A673 (cell line): ENCODE measurements at regions not wholly inside any gene's neighbourhood (a gene's known extent, or its start where the extent isn't known, plus 50 kb on each side); places are given as distances from the start of the nearest gene placed in this dataset.

Source experiments
- EZH2 ChIP-seq: fragments of 200-600 bp; sonication (generic); IDR thresholded peaks from 2 replicates; pipeline ENCODE4 v1.6.1; 2017; ENCODE audit warnings: borderline replicate concordance, low read depth, mild to moderate bottlenecking, mixed read lengths, antibody characterized with exemption, low read length; ENCODE audit not compliant: poor library complexity, severe bottlenecking
- TF ChIP-seq, protein P1 (sequence below): fragments of 300-800, 200-600 bp; sonication (generic); conservative IDR thresholded peaks from 2 replicates; pipeline ENCODE4 v1.5.1; 2017; ENCODE audit warnings: low read depth, mild to moderate bottlenecking, antibody characterized with exemption, low read length, moderate library complexity, mixed read lengths

DNA sequence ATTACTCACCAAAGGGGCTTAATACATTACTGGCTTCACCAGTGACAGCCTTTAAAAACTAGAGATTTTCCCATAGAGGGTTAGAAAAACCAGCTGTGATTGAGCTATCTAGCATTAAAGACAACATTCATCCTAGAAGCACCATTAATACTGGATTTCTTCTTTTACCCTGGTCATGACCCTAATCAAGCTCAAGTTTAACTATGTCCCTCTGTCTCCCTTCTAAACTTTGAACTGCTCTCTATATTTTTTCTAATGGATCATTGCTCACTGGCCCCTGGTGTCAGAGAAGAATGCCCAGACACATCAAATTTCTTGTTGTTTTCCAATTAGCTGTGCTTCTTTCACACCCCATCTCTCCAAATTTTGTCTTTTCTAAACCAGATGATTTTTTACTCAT is 1101.3 kb downstream of the XPNPEP1 start:
- TF ChIP-seq, protein P1, sequence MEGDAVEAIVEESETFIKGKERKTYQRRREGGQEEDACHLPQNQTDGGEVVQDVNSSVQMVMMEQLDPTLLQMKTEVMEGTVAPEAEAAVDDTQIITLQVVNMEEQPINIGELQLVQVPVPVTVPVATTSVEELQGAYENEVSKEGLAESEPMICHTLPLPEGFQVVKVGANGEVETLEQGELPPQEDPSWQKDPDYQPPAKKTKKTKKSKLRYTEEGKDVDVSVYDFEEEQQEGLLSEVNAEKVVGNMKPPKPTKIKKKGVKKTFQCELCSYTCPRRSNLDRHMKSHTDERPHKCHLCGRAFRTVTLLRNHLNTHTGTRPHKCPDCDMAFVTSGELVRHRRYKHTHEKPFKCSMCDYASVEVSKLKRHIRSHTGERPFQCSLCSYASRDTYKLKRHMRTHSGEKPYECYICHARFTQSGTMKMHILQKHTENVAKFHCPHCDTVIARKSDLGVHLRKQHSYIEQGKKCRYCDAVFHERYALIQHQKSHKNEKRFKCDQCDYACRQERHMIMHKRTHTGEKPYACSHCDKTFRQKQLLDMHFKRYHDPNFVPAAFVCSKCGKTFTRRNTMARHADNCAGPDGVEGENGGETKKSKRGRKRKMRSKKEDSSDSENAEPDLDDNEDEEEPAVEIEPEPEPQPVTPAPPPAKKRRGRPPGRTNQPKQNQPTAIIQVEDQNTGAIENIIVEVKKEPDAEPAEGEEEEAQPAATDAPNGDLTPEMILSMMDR = no peak
- no peak for TF ChIP-seq EZH2
